ENCODE measurements at regions not wholly inside any gene's neighbourhood (a gene's known extent, or its start where the extent isn't known, plus 50 kb on each side); places are given as distances from the start of the nearest gene placed in this dataset.

DNA sequence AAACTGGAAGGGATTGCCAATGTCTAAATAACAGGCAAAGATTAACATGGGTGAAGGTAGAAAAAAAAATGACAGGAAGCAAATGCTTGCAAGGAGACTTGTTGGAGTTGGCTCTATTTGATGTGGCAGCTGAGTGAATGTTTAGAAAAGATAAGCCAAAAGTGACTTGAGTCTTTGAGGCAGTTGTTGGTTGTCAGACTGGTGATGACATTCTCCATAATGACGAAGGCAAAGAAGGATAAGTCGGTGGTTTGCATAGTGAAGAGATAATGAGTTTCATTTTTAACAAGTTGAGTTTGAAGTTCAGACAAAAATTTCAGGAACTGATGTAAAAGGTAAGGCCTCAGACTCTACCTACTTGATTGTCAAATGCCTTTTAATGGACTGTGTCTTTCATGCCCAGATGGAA lies 704.1 kb upstream of the SGO1 start:
- TF ChIP-seq RFX5 (IDR thresholded peaks at IDR 0.05; ENCODE audit: borderline replicate concordance, low read depth, low read length): no peak
- TF ChIP-seq TAF1 (IDR thresholded peaks at IDR 0.05; ENCODE audit: low read depth, low read length): no peak
- TF ChIP-seq POLR2A (IDR thresholded peaks at IDR 0.05; ENCODE audit: control extremely low read depth in 1 of 2, low read depth in 2 of 2, low read length in 2 of 2): no peak
- no peak for TF ChIP-seq CREB1 (IDR thresholded peaks at IDR 0.05)
- TF ChIP-seq EZH2 (IDR thresholded peaks at IDR 0.05; ENCODE audit: low read depth, low read length, severe bottlenecking): no peak
- TF ChIP-seq, protein P1, sequence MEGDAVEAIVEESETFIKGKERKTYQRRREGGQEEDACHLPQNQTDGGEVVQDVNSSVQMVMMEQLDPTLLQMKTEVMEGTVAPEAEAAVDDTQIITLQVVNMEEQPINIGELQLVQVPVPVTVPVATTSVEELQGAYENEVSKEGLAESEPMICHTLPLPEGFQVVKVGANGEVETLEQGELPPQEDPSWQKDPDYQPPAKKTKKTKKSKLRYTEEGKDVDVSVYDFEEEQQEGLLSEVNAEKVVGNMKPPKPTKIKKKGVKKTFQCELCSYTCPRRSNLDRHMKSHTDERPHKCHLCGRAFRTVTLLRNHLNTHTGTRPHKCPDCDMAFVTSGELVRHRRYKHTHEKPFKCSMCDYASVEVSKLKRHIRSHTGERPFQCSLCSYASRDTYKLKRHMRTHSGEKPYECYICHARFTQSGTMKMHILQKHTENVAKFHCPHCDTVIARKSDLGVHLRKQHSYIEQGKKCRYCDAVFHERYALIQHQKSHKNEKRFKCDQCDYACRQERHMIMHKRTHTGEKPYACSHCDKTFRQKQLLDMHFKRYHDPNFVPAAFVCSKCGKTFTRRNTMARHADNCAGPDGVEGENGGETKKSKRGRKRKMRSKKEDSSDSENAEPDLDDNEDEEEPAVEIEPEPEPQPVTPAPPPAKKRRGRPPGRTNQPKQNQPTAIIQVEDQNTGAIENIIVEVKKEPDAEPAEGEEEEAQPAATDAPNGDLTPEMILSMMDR (IDR thresholded peaks at IDR 0.05; ENCODE audit: control extremely low read depth in 1 of 3, insufficient read depth in 1 of 3, low read depth in 1 of 3, low read length in 3 of 3): no peak
- no peak for TF ChIP-seq RAD21 (IDR thresholded peaks at IDR 0.05 in 1 of 2, conservative IDR thresholded peaks at IDR 0.05 in 1 of 2; ENCODE audit: low read depth in 2 of 2, low read length in 2 of 2)
- no peak for TF ChIP-seq SP1 (IDR thresholded peaks at IDR 0.05; ENCODE audit: low read depth, low read length)
- TF ChIP-seq POLR2AphosphoS5 (IDR thresholded peaks at IDR 0.05; ENCODE audit: low read depth, low read length): no peak
- no peak for TF ChIP-seq JUN (IDR thresholded peaks at IDR 0.05; ENCODE audit: low read depth, low read length)
- no peak for TF ChIP-seq TEAD4 (IDR thresholded peaks at IDR 0.05; ENCODE audit: low read depth, low read length)
- TF ChIP-seq KDM1A (IDR thresholded peaks at IDR 0.05; ENCODE audit: borderline replicate concordance, low read length): no peak
- no peak for TF ChIP-seq GTF2F1 (IDR thresholded peaks at IDR 0.05; ENCODE audit: borderline replicate concordance, low read depth, low read length)
- TF ChIP-seq, protein P2, sequence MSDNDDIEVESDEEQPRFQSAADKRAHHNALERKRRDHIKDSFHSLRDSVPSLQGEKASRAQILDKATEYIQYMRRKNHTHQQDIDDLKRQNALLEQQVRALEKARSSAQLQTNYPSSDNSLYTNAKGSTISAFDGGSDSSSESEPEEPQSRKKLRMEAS (IDR thresholded peaks at IDR 0.05): no peak
